ENCODE measurements at regions not wholly inside any gene's neighbourhood (a gene's known extent, or its start where the extent isn't known, plus 50 kb on each side); places are given as distances from the start of the nearest gene placed in this dataset.

DNA sequence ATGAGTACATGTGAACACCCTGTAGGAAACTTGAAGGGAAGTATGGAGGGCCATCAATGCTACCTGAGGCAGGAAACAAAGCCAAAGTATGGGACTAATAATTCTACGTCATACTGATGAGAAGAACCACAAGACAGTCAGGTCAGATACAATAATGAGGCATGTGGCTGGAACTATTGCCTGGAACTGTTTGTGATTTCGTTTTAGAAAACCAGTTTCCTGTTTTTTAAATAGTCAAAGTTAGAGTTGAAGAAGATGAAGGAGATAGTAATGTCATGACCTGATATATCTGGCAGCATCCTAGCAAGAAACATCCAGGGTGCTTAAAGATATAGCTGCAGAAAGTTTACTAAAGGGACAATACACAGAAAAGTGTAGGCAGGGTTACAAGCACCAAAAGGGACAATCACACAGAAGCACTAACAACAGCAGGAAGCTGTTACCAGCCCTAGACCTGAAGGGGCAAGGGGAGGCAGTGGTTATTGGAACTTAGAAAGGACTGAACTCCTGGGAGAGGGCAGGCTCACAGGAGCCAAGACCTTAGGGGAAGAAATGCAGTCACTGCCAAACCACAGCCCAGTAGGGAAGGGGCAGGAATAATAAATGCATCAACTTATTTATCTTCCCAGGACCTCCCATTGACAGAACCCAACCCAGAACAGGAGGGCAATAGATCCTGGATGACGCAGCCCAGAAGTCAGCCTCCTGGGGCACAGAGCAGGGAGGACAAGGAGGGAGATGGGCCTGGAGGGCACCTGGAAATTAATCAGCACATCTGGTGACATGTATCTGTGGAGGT lies 302.1 kb upstream of the STT3B start:
- no peaks in the 10 kb centered on the region for H3K9me3 ChIP-seq (replicated peaks; ENCODE audit: control insufficient read depth, insufficient read depth, low read length)
- no peaks in the 10 kb centered on the region for H3K9me1 ChIP-seq (replicated peaks; ENCODE audit: control insufficient read depth, extremely low read depth, insufficient read depth, low read length)
- peaks cover 0 to 1% of the 10 kb centered on the region in 2 experiments for H3K27me3 ChIP-seq (ENCODE audit: control insufficient read depth in 2 of 2, insufficient read depth in 2 of 2, low read length in 2 of 2)
- no peak overlapping the region for H2AFZ ChIP-seq (ENCODE audit: low read depth, low read length)
- H3K27ac ChIP-seq (ENCODE audit: insufficient read depth, low read depth, low read length): no peak overlapping the region
- H3K4me1 ChIP-seq (ENCODE audit: control insufficient read depth, extremely low read depth, insufficient read depth, low read length): no peaks in the 10 kb centered on the region
- CTCF ChIA-PET: no interaction called here
- no TSS peak for BruUV-seq (replicated peaks)
- no peaks in the 10 kb centered on the region for H3K79me2 ChIP-seq (ENCODE audit: control insufficient read depth, insufficient read depth, low read length)
- FAIRE-seq (no peak), DNase-seq (ENCODE audit: low read depth, low spot score) (no peak)
- H3K4me2 ChIP-seq (ENCODE audit: insufficient read depth, low read length): no peak overlapping the region
- intact Hi-C loops (cut with micrococcal nuclease): no loop called here
- POLR2A ChIA-PET: no interaction called here
- H3K36me3 ChIP-seq (ENCODE audit: control insufficient read depth in 2 of 2, extremely low read depth in 1 of 2, insufficient read depth in 2 of 2, low read length in 2 of 2): no peaks in the 10 kb centered on the region
- no peak overlapping the region for H3K9ac ChIP-seq (replicated peaks; ENCODE audit: extremely low read depth, insufficient read depth, low read length)
- dilution Hi-C loops (cut with MboI; ENCODE audit: extremely low pct_ligation_motif_present, low sequenced_read_pairs): no loop called here
- TF ChIP-seq FOS (IDR thresholded peaks at IDR 0.05; ENCODE audit: borderline replicate concordance, insufficient read depth, low read length): no peak
- TF ChIP-seq GATA2 (IDR thresholded peaks at IDR 0.05; ENCODE audit: insufficient read depth, insufficient read length, low read depth, low read length): no peak
- TF ChIP-seq POLR2AphosphoS5 (IDR thresholded peaks at IDR 0.05; ENCODE audit: insufficient read depth, low read depth, low read length): no peak
- no peak for TF ChIP-seq MYC (IDR thresholded peaks at IDR 0.05; ENCODE audit: low read depth, low read length)
- no peak for TF ChIP-seq CTCF (IDR thresholded peaks at IDR 0.05; ENCODE audit: extremely low read depth in 1 of 2, insufficient read depth in 1 of 2, low read depth in 1 of 2, low read length in 2 of 2)
- TF ChIP-seq JUN (IDR thresholded peaks at IDR 0.05; ENCODE audit: borderline replicate concordance, insufficient read depth, insufficient read length, low read depth): no peak
- TF ChIP-seq POLR2A (IDR thresholded peaks at IDR 0.05; ENCODE audit: low read depth, low read length): no peak
- TF ChIP-seq MAX (IDR thresholded peaks at IDR 0.05; ENCODE audit: insufficient read depth, insufficient read length): no peak
- TF ChIP-seq EZH2 (IDR thresholded peaks at IDR 0.05; ENCODE audit: borderline replicate concordance, low read depth, low read length, severe bottlenecking): no peak
- no peak overlapping the region for H3K4me3 ChIP-seq (replicated peaks in 1 of 3; ENCODE audit: insufficient read depth in 1 of 3, low read depth in 1 of 3, low read length in 3 of 3)
- no peaks in the 10 kb centered on the region for H4K20me1 ChIP-seq (replicated peaks; ENCODE audit: control insufficient read depth, extremely low read depth, insufficient read depth, low read length)

All from endothelial cell of umbilical vein (primary cell).